ENCODE measurements at regions not wholly inside any gene's neighbourhood (a gene's known extent, or its start where the extent isn't known, plus 50 kb on each side); places are given as distances from the start of the nearest gene placed in this dataset.

DNA sequence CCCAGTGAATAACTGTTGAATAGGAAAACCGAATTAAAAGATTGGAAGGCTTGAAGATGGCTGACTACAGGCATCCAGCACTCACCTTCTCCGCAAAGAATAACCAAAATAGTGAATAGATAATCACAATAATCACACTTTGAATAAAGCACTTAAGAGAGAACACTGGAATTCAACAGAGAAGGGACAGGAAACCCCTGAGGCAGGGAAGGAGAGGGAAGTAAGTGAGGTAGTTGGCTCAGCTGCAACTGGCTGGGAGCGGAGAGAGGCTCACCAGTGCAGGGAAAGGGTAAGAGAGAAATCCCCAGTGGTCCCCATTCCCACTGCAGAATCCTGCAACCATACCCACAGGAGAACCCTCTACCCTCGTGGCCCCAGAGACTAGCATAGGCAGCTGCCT is 246.6 kb upstream of the NCKAP5 start:
- in situ Hi-C loops (cut with MboI; ENCODE audit: low pct_unique_long_range_greater_than_20kb in 2 of 9, low sequenced_read_pairs in 9 of 9, unreplicated experiment in 9 of 9): no loop called here
- peaks cover 4 to 8% of the 10 kb centered on the region in 2 donors for H3K4me1 ChIP-seq (replicated peaks in 1 of 2)
- no peak overlapping the region for H3K27ac ChIP-seq
- ATAC-seq (replicated peaks in 6 of 8): peak in 1 of 8 experiments; percentile 24
- 0 to 100% (median 70%) methylated on average over 1 to 4 of the region's 4 CpGs; no CpG with 5 or more reads in 2 of the 10 experiments for WGBS, 10 experiments
- no peak overlapping the region for H3K4me3 ChIP-seq

DNA sequence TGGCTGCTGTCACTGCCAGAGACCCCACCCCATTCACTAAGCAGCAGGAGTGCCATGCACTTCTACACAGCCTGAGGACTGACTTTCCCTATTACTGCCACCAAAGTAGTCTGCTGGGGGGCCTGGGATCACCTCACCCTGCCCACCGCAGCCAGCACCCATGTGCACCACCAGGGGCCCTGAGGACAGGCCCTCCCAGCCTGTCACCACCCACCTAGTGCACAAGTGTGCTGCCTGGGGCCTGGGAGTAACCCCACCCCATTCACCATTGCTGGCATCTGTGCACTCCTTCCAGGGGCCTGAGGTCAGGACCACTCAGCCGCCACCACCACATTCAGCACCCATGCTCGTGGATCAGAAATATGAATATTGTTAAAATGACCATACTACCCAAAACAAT is 247.8 kb upstream of the NCKAP5 start:
- H3K4me3 ChIP-seq: no peak overlapping the region
- H3K27ac ChIP-seq: no peak overlapping the region
- WGBS, 10 experiments: 0 to 100% (median 74%) methylated on average over 1 to 3 of the region's 3 CpGs; no CpG with 5 or more reads in 2 of the 10 experiments
- ATAC-seq (replicated peaks in 6 of 8): no peak
- H3K4me1 ChIP-seq (replicated peaks in 1 of 2): peaks cover 4 to 8% of the 10 kb centered on the region in 2 donors
- in situ Hi-C loops (cut with MboI; ENCODE audit: low pct_unique_long_range_greater_than_20kb in 2 of 9, low sequenced_read_pairs in 9 of 9, unreplicated experiment in 9 of 9): no loop called here

DNA sequence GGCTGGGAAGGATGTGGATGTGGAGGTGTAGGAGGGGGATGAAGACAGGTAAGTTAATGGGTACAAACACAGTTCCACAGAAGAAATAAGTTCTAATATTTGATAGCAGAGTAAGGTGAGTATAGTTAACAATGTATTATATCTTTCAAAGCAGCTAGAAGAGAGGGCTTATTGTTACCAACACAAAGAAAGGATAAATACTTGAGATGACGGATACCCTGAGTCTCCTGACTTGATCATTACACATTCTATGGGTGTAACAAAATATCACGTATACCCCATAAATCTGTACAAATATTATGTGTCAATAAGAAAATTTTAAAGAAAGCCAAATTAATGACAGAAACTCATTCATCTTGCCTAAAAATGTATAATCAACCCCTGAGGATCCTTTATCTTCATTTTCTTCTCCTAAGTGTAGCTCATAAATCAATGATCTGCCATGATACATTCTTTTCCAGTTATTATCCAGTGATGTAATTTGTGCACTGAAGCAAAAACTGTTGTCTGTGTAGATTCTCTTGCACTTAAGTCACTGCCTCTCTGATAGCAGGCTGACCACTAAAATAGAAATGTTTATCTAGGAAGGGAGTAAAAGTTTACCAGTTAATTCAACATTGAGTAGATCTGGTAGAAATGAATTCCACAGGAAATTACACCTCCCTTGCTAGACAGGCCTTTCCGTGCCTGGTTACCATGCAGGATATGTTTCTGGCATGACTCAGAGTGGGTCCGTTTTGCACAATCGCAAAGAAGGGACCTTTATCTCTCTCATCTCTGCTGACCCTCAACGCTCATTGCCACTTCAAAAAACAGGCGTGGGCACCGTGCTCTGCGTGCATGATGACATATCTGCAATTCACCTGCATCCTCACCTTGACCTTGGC is 249.7 kb upstream of the NCKAP5 start:
- in situ Hi-C loops (cut with MboI; ENCODE audit: low pct_unique_long_range_greater_than_20kb in 2 of 9, low sequenced_read_pairs in 9 of 9, unreplicated experiment in 9 of 9): no loop called here
- no peak overlapping the region for H3K27ac ChIP-seq
- no peak overlapping the region for H3K4me3 ChIP-seq
- peak in 7 of 8 experiments; percentile 57 to 91 (median 88) for ATAC-seq (replicated peaks in 6 of 8)
- 10 to 81% (median 60%) methylated on average over 1 to 8 of the region's 9 CpGs for WGBS, 10 experiments
- H3K4me1 ChIP-seq (replicated peaks in 1 of 2): peaks cover 4 to 8% of the 10 kb centered on the region in 2 donors

DNA sequence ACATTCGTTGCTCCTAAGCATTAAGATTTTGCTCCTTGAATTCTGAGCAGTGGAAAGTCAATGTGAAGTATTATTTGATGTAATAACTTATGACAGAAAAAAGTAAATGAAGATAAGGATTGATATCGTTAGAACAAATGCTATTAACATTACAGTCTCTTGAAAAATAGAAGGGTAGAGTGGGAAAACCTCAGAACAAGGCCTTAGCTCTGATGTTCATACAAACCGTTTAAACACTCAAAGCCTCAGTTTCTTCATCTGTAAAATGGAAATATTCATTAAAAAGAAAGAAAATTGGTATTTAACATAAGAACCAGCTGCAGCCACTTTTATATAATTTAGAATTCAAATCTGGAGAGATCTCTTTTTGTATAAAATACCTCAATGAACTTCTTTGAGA is 250.4 kb upstream of the NCKAP5 start:
- in situ Hi-C loops (cut with MboI; ENCODE audit: low pct_unique_long_range_greater_than_20kb in 2 of 9, low sequenced_read_pairs in 9 of 9, unreplicated experiment in 9 of 9): no loop called here
- Histone ChIP-seq H3K27ac (no peak overlapping the region), H3K4me3 (no peak overlapping the region), H3K4me1 (replicated peaks in 1 of 2) (peaks cover 4 to 8% of the 10 kb centered on the region in 2 donors)
- no peak for ATAC-seq (replicated peaks in 6 of 8)
- WGBS, 10 experiments: 51 to 100% (median 86%) methylated on average over 1 to 3 of the region's 3 CpGs

DNA sequence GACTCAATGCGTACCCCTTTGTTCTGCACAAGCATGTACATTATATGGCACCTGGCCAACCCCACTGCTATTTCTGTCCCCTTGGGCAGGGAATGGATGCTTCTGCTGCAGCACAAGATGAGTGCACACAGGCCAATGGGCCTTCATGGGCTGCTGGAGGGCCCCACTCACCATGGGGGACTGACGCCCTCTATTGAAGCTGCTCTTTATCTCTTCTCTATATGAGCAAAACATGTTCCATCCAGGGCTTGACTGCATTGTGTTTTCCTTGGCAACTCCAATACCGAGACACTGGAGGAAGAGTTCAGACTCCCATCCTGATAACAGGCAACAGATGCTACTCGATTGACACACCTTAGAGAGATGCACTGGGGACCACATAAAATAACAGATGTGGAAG is 251.6 kb upstream of the NCKAP5 start:
- H3K4me3 ChIP-seq: no peak overlapping the region
- H3K4me1 ChIP-seq (replicated peaks in 1 of 2): peaks cover 4 to 8% of the 10 kb centered on the region in 2 donors
- WGBS, 10 experiments: 50 to 100% (median 81%) methylated on average over 1 to 3 of the region's 4 CpGs; no CpG with 5 or more reads in 2 of the 10 experiments
- in situ Hi-C loops (cut with MboI; ENCODE audit: low pct_unique_long_range_greater_than_20kb in 2 of 9, low sequenced_read_pairs in 9 of 9, unreplicated experiment in 9 of 9): no loop called here
- ATAC-seq (replicated peaks in 6 of 8): no peak
- no peak overlapping the region for H3K27ac ChIP-seq

DNA sequence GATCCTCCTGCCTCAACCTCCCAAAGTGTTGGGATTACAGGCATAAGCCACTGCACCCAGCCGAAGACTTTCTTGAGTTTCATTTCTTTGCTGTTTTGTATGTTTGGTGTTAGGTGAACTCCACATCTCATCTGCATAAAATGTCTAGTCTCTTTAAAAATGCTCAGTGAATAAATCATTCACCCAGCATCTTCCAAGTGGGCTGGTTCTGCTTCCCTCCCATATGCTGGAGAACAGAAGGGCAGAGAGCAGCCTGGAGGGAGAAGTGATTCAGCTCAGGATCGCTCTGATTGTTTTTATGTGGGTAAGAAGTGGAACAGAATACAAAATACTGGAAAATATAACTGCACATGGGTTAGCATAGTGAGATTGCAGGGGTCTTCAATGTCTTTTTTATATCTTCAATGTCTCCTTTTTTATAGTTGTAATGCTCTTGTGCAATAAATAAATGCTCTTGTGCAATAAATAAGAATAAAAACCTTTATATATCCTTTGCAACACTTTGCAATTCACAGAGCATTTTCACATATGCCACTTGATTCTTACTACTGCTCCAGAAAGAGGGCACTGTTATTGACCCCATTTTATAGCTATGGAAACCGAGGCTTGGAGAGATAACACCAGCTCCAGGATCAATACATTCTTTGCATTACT is 253.0 kb upstream of the NCKAP5 start:
- no peak overlapping the region for H3K27ac ChIP-seq
- 39 to 100% (median 88%) methylated on average over 1 to 3 of the region's 3 CpGs; no CpG with 5 or more reads in 1 of the 10 experiments for WGBS, 10 experiments
- ATAC-seq (replicated peaks in 6 of 8): peak in 3 of 8 experiments; percentile 50 to 96 (median 90)

DNA sequence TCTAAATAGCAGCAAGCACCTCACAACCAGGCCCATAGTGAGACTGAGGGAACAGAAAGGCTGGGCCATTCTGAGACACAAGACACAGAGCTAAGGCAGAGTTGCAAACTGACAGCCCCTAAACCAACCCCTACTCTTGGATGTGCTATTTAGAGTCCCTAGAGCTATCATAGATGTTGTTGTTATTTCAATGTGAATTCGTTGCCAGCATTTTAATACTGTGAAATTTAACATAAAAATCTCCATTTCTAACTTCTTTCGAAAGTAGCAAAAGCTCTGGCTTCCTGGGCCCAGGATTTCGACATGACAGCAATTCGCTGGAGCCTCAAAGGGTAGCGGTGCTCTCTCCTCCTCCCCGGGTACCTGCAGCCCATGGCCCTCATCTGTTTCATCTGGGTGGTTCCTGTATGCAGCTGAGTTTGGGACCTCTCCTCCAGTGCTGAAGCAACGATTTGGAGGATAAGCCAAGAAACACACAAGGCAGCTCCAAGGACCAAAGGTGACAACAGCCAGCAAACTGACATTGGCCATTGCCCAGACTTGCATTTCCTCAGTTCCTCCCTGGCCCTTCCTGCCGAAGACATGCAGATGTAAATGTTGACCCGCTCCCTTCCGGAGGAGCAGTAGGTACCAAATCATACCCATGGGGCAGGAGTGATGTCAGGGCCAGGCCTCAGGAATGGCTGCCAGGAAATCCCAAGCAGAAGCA is 254.4 kb upstream of the NCKAP5 start:
- Histone ChIP-seq H3K4me3 (no peak overlapping the region), H3K4me1 (replicated peaks in 1 of 2) (peaks cover 4 to 9% of the 10 kb centered on the region in 2 donors), H3K27ac (no peak overlapping the region)
- WGBS, 10 experiments: 70 to 89% (median 82%) methylated on average over 2 to 10 of the region's 10 CpGs; no CpG with 5 or more reads in 1 of the 10 experiments
- in situ Hi-C loops (cut with MboI; ENCODE audit: low pct_unique_long_range_greater_than_20kb in 2 of 9, low sequenced_read_pairs in 9 of 9, unreplicated experiment in 9 of 9): no loop called here
- ATAC-seq (replicated peaks in 6 of 8): no peak

More for the DNA sequence above, 253.0 kb upstream of the NCKAP5 start:
- no peak overlapping the region for H3K4me3 ChIP-seq
- H3K4me1 ChIP-seq (replicated peaks in 1 of 2): peaks cover 4 to 8% of the 10 kb centered on the region in 2 donors
- in situ Hi-C loops (cut with MboI; ENCODE audit: low pct_unique_long_range_greater_than_20kb in 2 of 9, low sequenced_read_pairs in 9 of 9, unreplicated experiment in 9 of 9): no loop called here

DNA sequence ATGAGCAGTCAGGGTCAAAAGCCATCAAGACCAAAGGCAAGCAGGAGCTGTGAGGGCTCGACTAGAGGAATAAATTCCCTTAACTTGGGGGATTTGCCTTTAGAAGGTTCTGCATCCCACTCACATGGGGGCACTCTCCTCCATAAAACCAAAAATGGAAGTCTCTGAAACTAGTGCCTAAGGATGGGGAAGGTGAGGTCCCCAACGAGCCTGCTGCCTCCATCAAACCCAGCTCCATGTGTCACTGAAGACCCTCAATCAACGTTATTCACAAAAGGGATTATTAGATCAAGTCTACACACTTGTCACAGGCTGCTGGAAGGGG is 254.9 kb upstream of the NCKAP5 start:
- no peak for ATAC-seq (replicated peaks in 6 of 8)
- Histone ChIP-seq H3K4me1 (replicated peaks in 1 of 2) (peaks cover 3 to 7% of the 10 kb centered on the region in 2 donors), H3K27ac (no peak overlapping the region), H3K4me3 (no peak overlapping the region)
- WGBS, 10 experiments: 33 to 100% (median 85%) methylated on average over 1 to 2 of the region's 3 CpGs; no CpG with 5 or more reads in 4 of the 10 experiments
- in situ Hi-C loops (cut with MboI; ENCODE audit: low pct_unique_long_range_greater_than_20kb in 2 of 9, low sequenced_read_pairs in 9 of 9, unreplicated experiment in 9 of 9): no loop called here

DNA sequence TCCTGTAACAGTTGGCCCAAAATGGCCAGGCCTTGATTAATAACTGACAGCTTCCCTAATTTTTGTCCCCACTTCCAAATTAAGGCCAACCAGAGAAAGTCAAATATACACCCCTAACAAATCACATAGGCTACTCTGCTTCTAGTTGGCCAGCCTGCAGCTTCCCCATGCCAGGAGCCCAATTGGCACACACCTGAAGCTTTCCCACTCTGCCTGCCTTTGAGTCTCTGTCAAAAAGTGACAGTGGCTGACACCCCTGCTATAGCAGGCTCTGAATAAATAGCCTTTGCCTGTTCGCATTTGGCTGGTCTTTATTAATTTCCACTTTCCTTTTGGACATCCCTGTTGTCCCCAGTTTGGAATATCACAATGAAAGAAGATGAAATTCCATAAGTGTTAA is 256.6 kb upstream of the NCKAP5 start:
- WGBS, 10 experiments: 60 to 100% (median 92%) methylated on average over 1 of the region's 1 CpG; no CpG with 5 or more reads in 6 of the 10 experiments
- in situ Hi-C loops (cut with MboI; ENCODE audit: low pct_unique_long_range_greater_than_20kb in 2 of 9, low sequenced_read_pairs in 9 of 9, unreplicated experiment in 9 of 9): loop anchor here in 1 of 9 experiments (25.0 kb wide), 1 partner anchor 1288 kb away; no protein-coding TSS in a partner anchor
- no peak overlapping the region for H3K4me3 ChIP-seq

DNA sequence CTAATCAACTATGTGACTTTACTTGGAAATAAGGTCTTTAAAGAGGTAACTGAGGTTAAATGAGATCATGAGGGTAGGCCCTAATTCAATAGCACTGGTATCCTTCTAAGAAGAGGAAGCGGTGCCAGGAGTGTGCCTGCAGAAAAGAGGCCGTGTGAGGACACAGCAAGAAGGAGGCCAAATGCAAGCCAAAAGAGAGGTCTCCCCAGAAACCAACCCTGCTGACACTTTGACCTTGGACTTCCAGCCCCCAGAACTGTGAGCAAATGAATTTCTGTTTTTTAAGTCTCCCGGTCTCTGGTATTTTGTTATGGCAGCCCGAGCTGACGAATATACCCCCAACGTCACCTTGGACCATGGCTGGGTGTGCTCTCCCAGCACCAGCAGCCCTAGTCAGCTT is 257.5 kb upstream of the NCKAP5 start:
- in situ Hi-C loops (cut with MboI; ENCODE audit: low pct_unique_long_range_greater_than_20kb in 2 of 9, low sequenced_read_pairs in 9 of 9, unreplicated experiment in 9 of 9): loop anchor here in 1 of 9 experiments (25.0 kb wide), 1 partner anchor 1288 kb away; no protein-coding TSS in a partner anchor
- Histone ChIP-seq H3K4me3 (no peak overlapping the region), H3K4me1 (replicated peaks in 1 of 2) (peaks cover 0 to 14% of the 10 kb centered on the region in 2 donors), H3K27ac (no peak overlapping the region)
- WGBS, 10 experiments: 70 to 100% (median 84%) methylated on average over 1 to 6 of the region's 6 CpGs; no CpG with 5 or more reads in 4 of the 10 experiments
- no peak for ATAC-seq (replicated peaks in 6 of 8)

More for the DNA sequence above, 256.6 kb upstream of the NCKAP5 start:
- ATAC-seq (replicated peaks in 6 of 8): no peak
- peaks cover 0 to 13% of the 10 kb centered on the region in 2 donors for H3K4me1 ChIP-seq (replicated peaks in 1 of 2)
- H3K27ac ChIP-seq: no peak overlapping the region

DNA sequence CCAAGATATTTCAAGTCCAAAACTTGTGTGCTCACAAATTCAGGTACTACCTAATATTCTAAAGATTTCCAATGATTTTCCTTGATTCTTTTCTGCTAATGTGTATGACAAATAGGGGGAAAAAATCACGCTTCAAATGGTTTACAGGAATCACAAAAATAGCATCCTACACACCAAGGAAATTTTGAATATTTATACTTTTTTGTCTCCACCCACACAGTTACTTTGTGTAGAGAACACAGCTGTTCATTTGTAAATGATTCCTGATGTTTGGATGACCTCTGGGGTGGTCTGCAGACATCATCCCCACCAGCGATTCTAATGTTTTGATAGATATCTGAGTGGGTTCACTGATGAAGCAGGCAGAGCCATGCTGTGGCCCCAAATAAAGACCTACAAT is 260.6 kb upstream of the NCKAP5 start:
- peak in 3 of 8 experiments; percentile 35 to 93 (median 93) for ATAC-seq (replicated peaks in 6 of 8)
- in situ Hi-C loops (cut with MboI; ENCODE audit: low pct_unique_long_range_greater_than_20kb in 2 of 9, low sequenced_read_pairs in 9 of 9, unreplicated experiment in 9 of 9): loop anchor here in 1 of 9 experiments (25.0 kb wide), 1 partner anchor 1292 kb away; no protein-coding TSS in a partner anchor
- Histone ChIP-seq H3K4me1 (replicated peaks in 1 of 2) (peaks cover 0 to 14% of the 10 kb centered on the region in 2 donors), H3K4me3 (no peak overlapping the region), H3K27ac (no peak overlapping the region)
- WGBS, 10 experiments: 0 to 78% (median 38%) methylated on average over 1 to 2 of the region's 2 CpGs; no CpG with 5 or more reads in 3 of the 10 experiments

DNA sequence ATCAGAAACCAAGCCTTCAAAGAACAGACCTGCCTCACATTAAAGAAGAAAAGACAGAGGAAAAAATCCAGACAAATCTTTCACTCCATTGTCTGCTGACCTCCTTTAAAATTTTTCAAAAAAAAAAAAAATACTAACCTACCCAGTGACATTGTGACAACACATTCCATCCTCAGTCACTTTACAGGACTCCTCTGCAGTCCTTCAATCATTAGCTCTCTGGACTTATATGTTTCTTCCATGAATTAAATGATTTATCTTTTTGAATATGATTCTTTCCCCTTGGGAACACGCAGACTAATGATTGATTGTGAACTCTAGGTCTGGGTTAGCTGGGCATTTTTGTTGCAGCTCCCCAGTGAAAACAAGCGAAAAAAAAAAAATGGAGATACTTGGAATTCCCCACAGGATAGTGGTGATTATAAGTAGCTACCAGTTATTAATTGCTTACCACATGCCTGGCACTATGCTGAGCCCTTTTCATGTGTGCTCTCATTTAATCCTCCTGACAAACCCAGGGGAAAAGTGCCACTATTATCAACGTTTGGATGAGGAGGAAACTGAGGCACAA is 261.3 kb upstream of the NCKAP5 start:
- 11 to 63% (median 36%) methylated on average over 1 to 3 of the region's 3 CpGs for WGBS, 10 experiments

More for the DNA sequence above, 261.3 kb upstream of the NCKAP5 start:
- in situ Hi-C loops (cut with MboI; ENCODE audit: low pct_unique_long_range_greater_than_20kb in 2 of 9, low sequenced_read_pairs in 9 of 9, unreplicated experiment in 9 of 9): loop anchor here in 1 of 9 experiments (25.0 kb wide), 1 partner anchor 1292 kb away; no protein-coding TSS in a partner anchor
- no peak overlapping the region for H3K4me3 ChIP-seq
- H3K27ac ChIP-seq: no peak overlapping the region
- ATAC-seq (replicated peaks in 6 of 8): peak in 3 of 8 experiments; percentile 28 to 72 (median 57)
- H3K4me1 ChIP-seq (replicated peaks in 1 of 2): peaks cover 0 to 14% of the 10 kb centered on the region in 2 donors

Data from motor neuron (in vitro differentiated cells).